SK-N-MC (cell line): ENCODE measurements at regions not wholly inside any gene's neighbourhood (a gene's known extent, or its start where the extent isn't known, plus 50 kb on each side); places are given as distances from the start of the nearest gene placed in this dataset.
"Not testable (repeated sequence)": the region's sequence is repeated elsewhere in the genome, so short reads cannot be mapped to it uniquely, and the experiment has no call there.

Experiments used
- DNase-seq: peaks from one replicate; pipeline ENCODE4 v3.0.0-alpha.2; 2011; ENCODE audit warnings: low read depth, low spot score
- H3K27ac ChIP-seq: fragments of 200-600 bp; sonication (generic); 2 replicates; pipeline ENCODE4 v1.5.1; 2016; ENCODE audit warnings: mixed run types
- H3K36me3 ChIP-seq: fragments of 200-600 bp; sonication (generic); 2 replicates; pipeline ENCODE4 v1.6.1; 2017; ENCODE audit warnings: antibody characterized with exemption, low read length, mixed read lengths; ENCODE audit not compliant: insufficient read depth
- H3K4me3 ChIP-seq: fragments of 200-600 bp; sonication (generic); 2 replicates; pipeline ENCODE4 v1.5.1; 2016
- H3K9ac ChIP-seq: fragments of 200-600 bp; sonication (generic); 2 replicates; pipeline ENCODE4 v1.8.0; 2017; ENCODE audit warnings: mixed run types, mixed read lengths; ENCODE audit not compliant: insufficient read length
- H3K9me3 ChIP-seq: fragments of 200-600 bp; sonication (generic); 2 replicates; pipeline ENCODE4 v1.6.1; 2017; ENCODE audit warnings: low read depth, mild to moderate bottlenecking, antibody characterized with exemption, low read length, moderate library complexity, mixed read lengths
- EZH2 ChIP-seq: fragments of 200-600 bp; sonication (generic); IDR thresholded peaks from one replicate; pipeline ENCODE4 v1.6.1; 2017; ENCODE audit warnings: antibody characterized with exemption
- FOXP2 ChIP-seq: optimal IDR thresholded peaks from 2 replicates; pipeline ENCODE3; 2011; ENCODE audit warnings: mild to moderate bottlenecking, moderate library complexity; ENCODE audit not compliant: insufficient read depth; ENCODE audit errors: extremely low read length, control extremely low read depth
- POLR2AphosphoS5 ChIP-seq: IDR thresholded peaks from 2 replicates; pipeline ENCODE4 v1.6.1; 2012; ENCODE audit warnings: mild to moderate bottlenecking, low read depth, low read length, borderline replicate concordance

DNA sequence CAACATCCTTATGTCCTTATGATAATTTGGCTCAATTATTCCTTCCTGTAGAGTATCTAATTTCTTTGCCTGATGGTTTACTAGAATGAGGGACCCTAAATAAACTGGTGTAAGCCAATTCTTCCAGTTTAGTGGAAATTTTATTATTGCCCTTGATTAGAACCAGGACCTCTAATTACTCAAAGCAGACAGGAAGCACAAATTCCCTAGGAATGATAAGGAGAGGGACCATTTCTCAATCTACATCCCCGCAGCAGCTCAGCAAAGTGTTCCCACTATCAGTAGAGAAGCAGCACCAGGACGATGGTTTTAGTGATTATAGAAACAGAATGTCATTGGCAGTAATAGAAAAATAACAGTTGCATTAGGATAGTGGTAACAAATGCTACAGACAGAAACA, 97.1 kb downstream of the PLPPR4 start:
- TF ChIP-seq FOXP2 (no peak), EZH2 (no peak), POLR2AphosphoS5 (no peak)
- no peak for DNase-seq
- no peaks in the 10 kb centered on the region for H3K9me3 ChIP-seq
- H3K36me3 ChIP-seq = no peaks in the 10 kb centered on the region
- no peak overlapping the region for H3K4me3 ChIP-seq
- H3K27ac ChIP-seq = no peak overlapping the region
- H3K9ac ChIP-seq = no peak overlapping the region

DNA sequence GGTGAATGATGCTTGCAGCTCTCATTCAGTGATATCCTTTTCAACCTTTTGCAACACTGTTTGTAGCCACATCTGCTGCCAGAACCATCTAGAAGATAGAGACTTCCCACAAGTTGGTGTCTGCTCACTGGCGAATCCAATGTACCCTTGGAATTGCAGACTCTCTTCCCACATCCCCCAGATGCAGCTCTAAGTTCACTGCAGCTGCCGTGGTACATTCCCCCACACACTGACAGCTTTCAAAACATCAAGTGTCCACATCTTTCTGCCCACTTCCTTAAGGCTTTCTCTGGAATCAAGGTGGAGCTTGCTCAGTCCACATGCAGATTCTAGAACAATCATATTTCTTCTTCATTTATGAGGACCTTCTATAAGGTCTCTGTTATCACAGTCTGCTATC, 99.2 kb downstream of the PLPPR4 start:
- Histone ChIP-seq H3K27ac (no peak overlapping the region), H3K9me3 (no peaks in the 10 kb centered on the region), H3K9ac (no peak overlapping the region), H3K36me3 (no peaks in the 10 kb centered on the region), H3K4me3 (no peak overlapping the region)
- no peak for DNase-seq
- TF ChIP-seq POLR2AphosphoS5 = no peak
- no peak for TF ChIP-seq EZH2
- no peak for TF ChIP-seq FOXP2

DNA sequence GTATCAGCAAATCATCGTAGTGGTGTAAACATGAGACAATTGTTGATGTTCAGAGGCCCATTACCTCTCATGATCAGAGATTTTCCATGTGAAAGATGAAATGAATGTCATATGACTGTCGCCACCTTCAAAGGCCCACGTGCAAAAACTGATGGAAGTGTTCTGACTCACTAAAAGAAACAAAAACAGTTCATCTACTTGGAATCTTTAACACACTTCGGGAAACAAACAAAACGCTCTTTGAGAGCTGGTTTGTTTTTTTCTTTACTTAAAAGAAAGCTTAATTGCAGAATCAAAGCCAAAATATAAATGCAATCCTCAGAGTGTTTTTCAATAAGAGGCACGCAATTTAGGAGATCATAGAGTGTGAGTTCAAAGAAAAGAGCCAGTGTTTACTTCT, 100.8 kb downstream of the PLPPR4 start:
- Histone ChIP-seq H3K9ac (no peak overlapping the region), H3K27ac (no peak overlapping the region), H3K36me3 (no peaks in the 10 kb centered on the region), H3K4me3 (no peak overlapping the region), H3K9me3 (no peaks in the 10 kb centered on the region)
- DNase-seq = no peak
- no peak for TF ChIP-seq EZH2
- TF ChIP-seq FOXP2 = no peak
- no peak for TF ChIP-seq POLR2AphosphoS5

DNA sequence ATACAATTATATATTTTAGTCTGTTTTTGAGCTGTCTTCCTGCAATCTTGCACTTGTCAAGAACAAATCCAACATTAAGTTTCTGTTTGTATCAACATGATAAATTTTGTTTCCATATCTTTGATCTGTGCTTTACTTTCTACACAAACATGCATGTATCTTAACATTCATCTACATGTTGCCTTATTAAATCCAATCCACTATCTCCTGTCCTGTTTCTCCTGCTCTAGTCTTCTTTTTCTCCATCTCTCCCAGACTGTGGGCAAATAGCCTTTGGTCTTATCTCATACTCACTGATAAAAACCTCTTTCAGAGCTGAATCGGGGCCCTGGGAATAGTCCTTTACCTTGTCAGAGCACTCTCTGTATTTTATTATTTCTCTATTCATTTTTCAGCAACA, 101.3 kb downstream of the PLPPR4 start:
- no peak for DNase-seq
- Histone ChIP-seq H3K27ac (no peak overlapping the region), H3K36me3 (no peaks in the 10 kb centered on the region), H3K9me3 (no peaks in the 10 kb centered on the region), H3K9ac (no peak overlapping the region), H3K4me3 (no peak overlapping the region)
- TF ChIP-seq POLR2AphosphoS5 (no peak), EZH2 (no peak), FOXP2 (no peak)

DNA sequence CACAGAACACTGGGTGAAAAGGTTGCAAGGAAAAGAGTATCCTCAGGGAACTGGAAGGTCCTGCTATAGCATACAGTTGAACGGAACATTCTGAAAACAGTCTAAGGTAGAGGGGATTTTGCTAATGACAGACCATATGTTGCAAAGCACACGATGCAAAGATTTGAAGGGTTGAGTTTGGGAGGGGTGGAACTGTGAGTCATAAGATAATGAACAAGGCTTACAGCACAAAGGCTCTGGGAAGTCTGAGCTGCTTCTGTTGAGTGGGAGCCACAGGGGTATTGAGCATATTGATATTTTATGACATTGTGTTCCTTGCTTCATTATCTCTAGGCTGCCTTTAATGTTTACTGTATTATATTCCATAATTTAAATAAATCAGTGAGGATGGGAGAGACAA, 104.9 kb downstream of the PLPPR4 start:
- TF ChIP-seq FOXP2 (no peak), EZH2 (no peak), POLR2AphosphoS5 (no peak)

DNA sequence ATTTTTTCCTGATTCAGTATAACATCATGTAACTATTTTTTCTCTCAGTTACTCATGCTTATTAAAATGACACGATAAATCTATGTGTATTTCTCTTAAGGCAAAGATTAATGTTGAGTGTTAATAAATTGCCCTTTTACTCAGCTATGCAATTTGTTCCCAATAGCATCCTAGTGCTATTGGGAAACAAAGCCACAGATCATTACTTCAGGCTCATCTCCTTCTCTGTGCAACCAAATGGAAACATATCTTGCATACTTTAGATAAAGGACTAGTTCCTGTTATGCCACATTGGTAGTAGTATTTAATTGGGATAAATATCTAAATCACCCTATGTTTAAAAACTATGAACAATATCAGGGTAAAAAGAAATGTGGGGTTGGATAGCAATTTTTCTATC, 106.2 kb downstream of the PLPPR4 start:
- no peaks in the 10 kb centered on the region for H3K36me3 ChIP-seq
- TF ChIP-seq POLR2AphosphoS5 (no peak), EZH2 (no peak), FOXP2 (no peak)
- no peak overlapping the region for H3K9ac ChIP-seq
- H3K9me3 ChIP-seq = no peaks in the 10 kb centered on the region
- no peak overlapping the region for H3K4me3 ChIP-seq
- no peak overlapping the region for H3K27ac ChIP-seq
- no peak for DNase-seq

More for the DNA sequence above, 104.9 kb downstream of the PLPPR4 start:
- no peak overlapping the region for H3K27ac ChIP-seq
- H3K4me3 ChIP-seq = no peak overlapping the region
- H3K9ac ChIP-seq = no peak overlapping the region
- H3K36me3 ChIP-seq = no peaks in the 10 kb centered on the region
- no peaks in the 10 kb centered on the region for H3K9me3 ChIP-seq
- no peak for DNase-seq

DNA sequence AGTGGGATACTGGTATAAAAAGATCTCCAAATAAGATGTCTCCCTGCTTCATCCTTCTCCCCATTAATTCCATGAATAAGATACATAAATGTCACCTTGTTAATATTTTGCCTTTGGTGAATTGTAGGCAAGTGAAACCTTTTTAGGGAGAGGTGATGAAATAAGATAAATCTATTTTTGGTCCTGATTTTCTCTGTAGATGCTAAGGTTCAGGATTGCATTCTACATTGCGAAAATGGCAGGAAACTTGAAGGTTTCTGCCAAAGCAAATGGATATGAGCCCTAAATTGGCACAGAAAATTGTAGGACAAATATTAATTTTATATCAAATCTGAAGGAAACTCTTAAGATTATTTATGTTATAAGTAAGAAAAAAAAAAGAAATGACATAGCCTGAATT, 107.1 kb downstream of the PLPPR4 start:
- no peak overlapping the region for H3K4me3 ChIP-seq
- TF ChIP-seq POLR2AphosphoS5 = no peak
- no peak for TF ChIP-seq EZH2
- no peaks in the 10 kb centered on the region for H3K9me3 ChIP-seq
- no peak for DNase-seq
- no peak overlapping the region for H3K9ac ChIP-seq
- H3K36me3 ChIP-seq = no peaks in the 10 kb centered on the region
- no peak overlapping the region for H3K27ac ChIP-seq

DNA sequence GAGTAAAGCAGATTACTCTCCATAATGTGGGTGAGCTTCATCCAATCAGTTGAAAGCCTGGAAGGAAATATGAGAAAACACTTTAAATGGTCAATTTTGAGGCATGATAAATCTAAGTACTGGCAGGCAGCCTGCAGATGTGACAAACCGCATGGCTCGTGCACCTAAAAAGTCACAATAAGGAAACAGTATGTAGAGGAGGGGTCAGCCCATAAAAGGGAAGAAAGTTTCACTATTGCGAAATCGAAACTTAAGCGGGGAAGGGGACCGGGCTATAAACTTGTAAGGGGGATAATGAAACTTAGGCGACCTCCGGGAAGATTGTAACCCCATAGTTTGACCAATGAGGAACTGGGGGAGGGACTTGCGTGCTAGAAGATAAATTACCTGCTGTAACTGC, 109.8 kb downstream of the PLPPR4 start:
- H3K36me3 ChIP-seq = no peaks in the 10 kb centered on the region
- no peak for DNase-seq
- no peaks in the 10 kb centered on the region for H3K9me3 ChIP-seq
- no peak overlapping the region for H3K27ac ChIP-seq
- no peak overlapping the region for H3K9ac ChIP-seq
- TF ChIP-seq FOXP2 (no peak), POLR2AphosphoS5 (no peak), EZH2 (no peak)
- no peak overlapping the region for H3K4me3 ChIP-seq

DNA sequence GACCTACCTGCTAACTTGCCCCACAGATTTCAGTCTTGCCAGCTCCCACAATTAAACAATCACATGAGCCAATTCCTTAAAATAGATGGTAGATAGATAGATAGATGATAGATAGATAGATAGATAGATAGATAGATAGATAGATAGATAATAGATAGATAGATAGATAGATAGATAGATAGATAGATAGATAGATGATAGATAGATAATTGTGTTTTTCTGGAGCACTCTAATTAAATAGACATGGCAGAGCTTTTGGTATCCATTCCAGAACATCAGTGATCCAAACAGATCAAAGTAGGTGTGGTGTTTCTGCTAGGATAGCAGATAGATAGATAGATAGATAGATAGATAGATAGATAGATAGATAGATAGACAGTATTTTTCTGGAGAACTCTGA, 110.4 kb downstream of the PLPPR4 start:
- H3K27ac ChIP-seq, H3K9me3 ChIP-seq, H3K9ac ChIP-seq, DNase-seq, H3K4me3 ChIP-seq, H3K36me3 ChIP-seq: not testable (repeated sequence)
